Endodermal cell (in vitro differentiated cells): ENCODE measurements at regions not wholly inside any gene's neighbourhood (a gene's known extent, or its start where the extent isn't known, plus 50 kb on each side); places are given as distances from the start of the nearest gene placed in this dataset.

ENCODE experiments used
- DNase-seq: peaks from one replicate; pipeline ENCODE4 v3.0.0-alpha.2; 2017
- H3K27ac ChIP-seq: 2 replicates; pipeline ENCODE4 v1.5.1; 2013; ENCODE audit warnings: mild to moderate bottlenecking, low read depth, low read length, moderate library complexity
- H3K27me3 ChIP-seq: 2 replicates; pipeline ENCODE4 v1.6.1; 2013; ENCODE audit warnings: mild to moderate bottlenecking, low read length, moderate library complexity; ENCODE audit not compliant: insufficient read depth, control insufficient read depth, poor library complexity, severe bottlenecking
- H3K36me3 ChIP-seq: 2 replicates; pipeline ENCODE4 v1.7.0; 2013; ENCODE audit warnings: mild to moderate bottlenecking, low read length, moderate library complexity; ENCODE audit not compliant: control insufficient read depth, insufficient read depth
- H3K4me1 ChIP-seq: one replicate; pipeline ENCODE4 v1.7.0; 2013; ENCODE audit warnings: low read length; ENCODE audit not compliant: control insufficient read depth, insufficient read depth
- H3K4me3 ChIP-seq: 2 replicates; pipeline ENCODE4 v1.5.1; 2013; ENCODE audit warnings: mild to moderate bottlenecking, low read length, moderate library complexity
- H3K9ac ChIP-seq: 2 replicates; pipeline ENCODE4 v1.6.1; 2013; ENCODE audit warnings: mild to moderate bottlenecking, low read length, moderate library complexity; ENCODE audit not compliant: poor library complexity, severe bottlenecking; ENCODE audit errors: extremely low read depth
- H3K9me3 ChIP-seq: 2 replicates; pipeline ENCODE4 v1.6.1; 2013; ENCODE audit warnings: mild to moderate bottlenecking, low read length, moderate library complexity; ENCODE audit not compliant: control insufficient read depth
- H3K27ac Mint-ChIP-seq: 2 replicates; pipeline ENCODE4 v1.8.0; 2020; ENCODE audit warnings: mixed read lengths
- H3K27me3 Mint-ChIP-seq: 2 replicates; pipeline ENCODE4 v1.8.0; 2021; ENCODE audit warnings: mild to moderate bottlenecking, mixed read lengths; ENCODE audit not compliant: insufficient read depth
- H3K36me3 Mint-ChIP-seq: 2 replicates; pipeline ENCODE4 v1.8.0; 2020; ENCODE audit warnings: low read depth, mixed read lengths
- H3K4me1 Mint-ChIP-seq: 2 replicates; pipeline ENCODE4 v1.8.0; 2020; ENCODE audit warnings: mixed read lengths
- H3K4me3 Mint-ChIP-seq: 2 replicates; pipeline ENCODE4 v1.8.0; 2020; ENCODE audit warnings: mild to moderate bottlenecking, moderate library complexity, mixed read lengths
- H3K9me3 Mint-ChIP-seq: 2 replicates; pipeline ENCODE4 v1.8.0; 2020; ENCODE audit warnings: mild to moderate bottlenecking, mixed read lengths
- CTCF ChIP-seq: fragments of 200-600 bp; sonication (generic); conservative IDR thresholded peaks from 2 replicates; pipeline ENCODE4 v1.5.0; 2021; ENCODE audit warnings: antibody characterized with exemption, mild to moderate bottlenecking
- WGBS, 2 experiments: methylation state at CpG; one replicate each; pipeline versions ENCODE4 v1.1.5 to v1.1.7; 2013; ENCODE audit warnings: missing lambda C conversion rate in 2 of 2, mixed read lengths in 1 of 2; ENCODE audit not compliant: insufficient coverage in 1 of 2, insufficient read length in 1 of 2; 5-methylcytosine and 5-hydroxymethylcytosine counted together

- Mint-ChIP-seq H3K27me3 (no peaks in the 10 kb centered on the region), H3K4me1 (no peaks in the 10 kb centered on the region), H3K4me3 (no peak overlapping the region), H3K36me3 (no peaks in the 10 kb centered on the region), H3K9me3 (peaks cover 89% of the 10 kb centered on the region), H3K27ac (no peak overlapping the region)
- Histone ChIP-seq H3K4me1 (no peaks in the 10 kb centered on the region), H3K27ac (no peak overlapping the region), H3K9ac (no peak overlapping the region), H3K9me3 (peaks cover 72% of the 10 kb centered on the region), H3K36me3 (no peaks in the 10 kb centered on the region), H3K4me3 (no peak overlapping the region), H3K27me3 (no peaks in the 10 kb centered on the region)
- DNase-seq: no peak
- 73 to 74% methylated on average over 5 of the region's 7 CpGs for WGBS, 2 experiments
- no peak for TF ChIP-seq CTCF
These were observed 120.5 kb upstream of the PEG3 start for GRCh38 chr19:56960959-56961543.

GRCh38 chr19:56964410-56964920, 123.9 kb upstream of the PEG3 start:
- WGBS, 2 experiments: 79 to 80% methylated on average over 8 of the region's 8 CpGs
- H3K4me3 ChIP-seq: no peak overlapping the region
- H3K36me3 ChIP-seq: no peaks in the 10 kb centered on the region
- H3K9me3 Mint-ChIP-seq: peaks cover 84% of the 10 kb centered on the region
- no peaks in the 10 kb centered on the region for H3K4me1 Mint-ChIP-seq
- no peak overlapping the region for H3K4me3 Mint-ChIP-seq
- H3K27ac Mint-ChIP-seq: no peak overlapping the region
- peaks cover 74% of the 10 kb centered on the region for H3K9me3 ChIP-seq
- no peak overlapping the region for H3K9ac ChIP-seq
- H3K36me3 Mint-ChIP-seq: peaks cover 1% of the 10 kb centered on the region
- H3K27me3 ChIP-seq: no peaks in the 10 kb centered on the region
- H3K27me3 Mint-ChIP-seq: no peaks in the 10 kb centered on the region
- no peaks in the 10 kb centered on the region for H3K4me1 ChIP-seq
- no peak for TF ChIP-seq CTCF
- H3K27ac ChIP-seq: no peak overlapping the region
- no peak for DNase-seq

- Mint-ChIP-seq H3K9me3 (peaks cover 88% of the 10 kb centered on the region), H3K4me3 (no peak overlapping the region), H3K4me1 (no peaks in the 10 kb centered on the region), H3K27ac (no peak overlapping the region), H3K36me3 (peaks cover 1% of the 10 kb centered on the region), H3K27me3 (no peaks in the 10 kb centered on the region)
- Histone ChIP-seq H3K27me3 (no peaks in the 10 kb centered on the region), H3K4me3 (no peak overlapping the region), H3K36me3 (no peaks in the 10 kb centered on the region), H3K27ac (no peak overlapping the region), H3K4me1 (no peaks in the 10 kb centered on the region), H3K9ac (no peak overlapping the region), H3K9me3 (peaks cover 85% of the 10 kb centered on the region)
- TF ChIP-seq CTCF: no peak
- WGBS, 2 experiments: 70 to 82% methylated on average over 11 to 17 of the region's 17 CpGs
- DNase-seq: no peak
These were observed 125.7 kb upstream of the PEG3 start for GRCh38 chr19:56966225-56966696.
